ENCODE measurements at regions not wholly inside any gene's neighbourhood (a gene's known extent, or its start where the extent isn't known, plus 50 kb on each side); places are given as distances from the start of the nearest gene placed in this dataset.

- TF ChIP-seq POLR2A (IDR thresholded peaks at IDR 0.05) (no peak), CTCF (IDR thresholded peaks at IDR 0.05 in 4 of 5, conservative IDR thresholded peaks at IDR 0.05 in 1 of 5) (no peak)
Measured at GRCh38 chr4:173943547-173943946, 339.9 kb downstream of the FBXO8 start.
